HL-60 (cell line): ENCODE measurements at regions not wholly inside any gene's neighbourhood (a gene's known extent, or its start where the extent isn't known, plus 50 kb on each side); places are given as distances from the start of the nearest gene placed in this dataset.

Source experiments
- GABPA ChIP-seq: IDR thresholded peaks from 2 replicates; pipeline ENCODE4 v1.6.1; 2012; ENCODE audit warnings: low read depth
- POLR2AphosphoS5 ChIP-seq: IDR thresholded peaks from 2 replicates; pipeline ENCODE4 v1.6.1; 2012; ENCODE audit warnings: low read depth
- SPI1 ChIP-seq: IDR thresholded peaks from 2 replicates; pipeline ENCODE4 v1.6.1; 2012; ENCODE audit warnings: low read depth, mild to moderate bottlenecking, borderline replicate concordance
- TF ChIP-seq, protein P1 (sequence below): IDR thresholded peaks from one replicate; pipeline ENCODE4 v1.5.1; 2011; ENCODE audit warnings: low read length, control low read depth, inconsistent platforms; ENCODE audit not compliant: insufficient read depth
- TF ChIP-seq, protein P2 (sequence below): IDR thresholded peaks from 2 replicates; pipeline ENCODE4 v1.6.1; 2012; ENCODE audit warnings: low read depth; ENCODE audit not compliant: insufficient replicate concordance

DNA sequence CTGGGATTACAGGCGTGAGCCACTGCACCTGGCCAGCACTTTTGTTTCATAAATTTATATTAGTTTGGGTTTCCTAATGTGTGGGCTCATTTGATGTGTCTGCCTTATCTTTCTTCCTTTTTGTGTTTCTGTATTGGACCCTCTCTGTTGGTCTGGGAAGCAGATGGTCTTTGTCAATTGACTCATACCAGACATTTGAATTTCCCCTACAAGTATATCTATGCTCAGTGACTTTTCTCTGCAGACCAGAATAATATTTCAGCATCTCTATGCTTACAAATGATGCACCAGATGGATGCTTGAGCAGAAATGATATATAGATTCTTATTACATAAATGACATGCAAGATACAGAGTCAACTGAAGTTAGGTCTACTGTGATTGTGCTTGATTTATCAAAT lies 329.9 kb upstream of the SLCO3A1 start:
- TF ChIP-seq, protein P1, sequence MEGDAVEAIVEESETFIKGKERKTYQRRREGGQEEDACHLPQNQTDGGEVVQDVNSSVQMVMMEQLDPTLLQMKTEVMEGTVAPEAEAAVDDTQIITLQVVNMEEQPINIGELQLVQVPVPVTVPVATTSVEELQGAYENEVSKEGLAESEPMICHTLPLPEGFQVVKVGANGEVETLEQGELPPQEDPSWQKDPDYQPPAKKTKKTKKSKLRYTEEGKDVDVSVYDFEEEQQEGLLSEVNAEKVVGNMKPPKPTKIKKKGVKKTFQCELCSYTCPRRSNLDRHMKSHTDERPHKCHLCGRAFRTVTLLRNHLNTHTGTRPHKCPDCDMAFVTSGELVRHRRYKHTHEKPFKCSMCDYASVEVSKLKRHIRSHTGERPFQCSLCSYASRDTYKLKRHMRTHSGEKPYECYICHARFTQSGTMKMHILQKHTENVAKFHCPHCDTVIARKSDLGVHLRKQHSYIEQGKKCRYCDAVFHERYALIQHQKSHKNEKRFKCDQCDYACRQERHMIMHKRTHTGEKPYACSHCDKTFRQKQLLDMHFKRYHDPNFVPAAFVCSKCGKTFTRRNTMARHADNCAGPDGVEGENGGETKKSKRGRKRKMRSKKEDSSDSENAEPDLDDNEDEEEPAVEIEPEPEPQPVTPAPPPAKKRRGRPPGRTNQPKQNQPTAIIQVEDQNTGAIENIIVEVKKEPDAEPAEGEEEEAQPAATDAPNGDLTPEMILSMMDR, result no peak
- TF ChIP-seq SPI1 (no peak), GABPA (no peak), POLR2AphosphoS5 (no peak)
- TF ChIP-seq, protein P2, sequence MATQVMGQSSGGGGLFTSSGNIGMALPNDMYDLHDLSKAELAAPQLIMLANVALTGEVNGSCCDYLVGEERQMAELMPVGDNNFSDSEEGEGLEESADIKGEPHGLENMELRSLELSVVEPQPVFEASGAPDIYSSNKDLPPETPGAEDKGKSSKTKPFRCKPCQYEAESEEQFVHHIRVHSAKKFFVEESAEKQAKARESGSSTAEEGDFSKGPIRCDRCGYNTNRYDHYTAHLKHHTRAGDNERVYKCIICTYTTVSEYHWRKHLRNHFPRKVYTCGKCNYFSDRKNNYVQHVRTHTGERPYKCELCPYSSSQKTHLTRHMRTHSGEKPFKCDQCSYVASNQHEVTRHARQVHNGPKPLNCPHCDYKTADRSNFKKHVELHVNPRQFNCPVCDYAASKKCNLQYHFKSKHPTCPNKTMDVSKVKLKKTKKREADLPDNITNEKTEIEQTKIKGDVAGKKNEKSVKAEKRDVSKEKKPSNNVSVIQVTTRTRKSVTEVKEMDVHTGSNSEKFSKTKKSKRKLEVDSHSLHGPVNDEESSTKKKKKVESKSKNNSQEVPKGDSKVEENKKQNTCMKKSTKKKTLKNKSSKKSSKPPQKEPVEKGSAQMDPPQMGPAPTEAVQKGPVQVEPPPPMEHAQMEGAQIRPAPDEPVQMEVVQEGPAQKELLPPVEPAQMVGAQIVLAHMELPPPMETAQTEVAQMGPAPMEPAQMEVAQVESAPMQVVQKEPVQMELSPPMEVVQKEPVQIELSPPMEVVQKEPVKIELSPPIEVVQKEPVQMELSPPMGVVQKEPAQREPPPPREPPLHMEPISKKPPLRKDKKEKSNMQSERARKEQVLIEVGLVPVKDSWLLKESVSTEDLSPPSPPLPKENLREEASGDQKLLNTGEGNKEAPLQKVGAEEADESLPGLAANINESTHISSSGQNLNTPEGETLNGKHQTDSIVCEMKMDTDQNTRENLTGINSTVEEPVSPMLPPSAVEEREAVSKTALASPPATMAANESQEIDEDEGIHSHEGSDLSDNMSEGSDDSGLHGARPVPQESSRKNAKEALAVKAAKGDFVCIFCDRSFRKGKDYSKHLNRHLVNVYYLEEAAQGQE, result no peak
